HCT116 (cell line): ENCODE measurements at regions not wholly inside any gene's neighbourhood (a gene's known extent, or its start where the extent isn't known, plus 50 kb on each side); places are given as distances from the start of the nearest gene placed in this dataset.

ENCODE experiments used
- ATAC-seq: fragments of 200-7000 bp; cut with Tn5 transposase; 2 replicates; pipeline ENCODE4 v1.9.1; 2020; ENCODE audit warnings: mild to moderate bottlenecking, moderate library complexity
- BruUV-seq: library from RNA; stranded (reverse); fragments of 400-500 nt; replicated peaks from 2 replicates; lab custom pipeline; 2021; lab: Mats Ljungman, UMichigan
- CTCF ChIA-PET: fragments of 300-600 bp; sonication (Branson Sonifier 250); formaldehyde crosslinking; loops from one replicate; lab custom pipeline; 2021; ENCODE audit warnings: antibody characterized with exemption; lab: Charles Lee
- POLR2A ChIA-PET: fragments of 300-600, 350-600 bp; sonication (Branson Sonifier 250); formaldehyde crosslinking; loops from one replicate; lab custom pipeline; 2021; ENCODE audit warnings: antibody characterized with exemption; lab: Charles Lee
- RAD21 ChIA-PET, 2 experiments: fragments of 300-600 bp; sonication (Branson Sonifier 250); formaldehyde crosslinking; loops; one replicate each; lab custom pipeline; 2023; ENCODE audit warnings: low total read pairs in 2 of 2; ENCODE audit not compliant: uncharacterized antibody in 2 of 2, unreplicated experiment in 2 of 2, low non-redundant PET in 1 of 2; lab: Charles Lee
- DNase-seq: peaks from one replicate; pipeline ENCODE4 v3.0.0-alpha.2; 2010; ENCODE audit warnings: low read depth, low spot score
- H2AFZ ChIP-seq: fragments of 200-600 bp; shearing (Covaris generic), sonication (generic); 2 replicates; pipeline ENCODE4 v1.6.1; 2017; ENCODE audit warnings: low read depth, mixed run types, mixed read lengths, antibody characterized with exemption, low read length; ENCODE audit not compliant: poor library complexity, severe bottlenecking
- H3K27ac ChIP-seq: 2 replicates; pipeline ENCODE4 v1.5.1; 2012; ENCODE audit warnings: low read depth, low read length
- H3K27me3 ChIP-seq: fragments of 200-600 bp; sonication (generic); 2 replicates; pipeline ENCODE4 v1.6.1; 2016; ENCODE audit warnings: mixed run types, low read length, mixed read lengths; ENCODE audit not compliant: insufficient read depth
- H3K36me3 ChIP-seq, 2 experiments: fragments of 200-500 bp in 1 of 2; fragments of 200-600 bp in 1 of 2; sonication (Bioruptor generic) in 1 of 2; sonication (generic) in 1 of 2; 2 replicates each; pipeline versions ENCODE4 v1.5.1 to v1.6.1; 2014 to 2016; ENCODE audit warnings: low read length in 2 of 2, inconsistent platforms in 1 of 2, mixed read lengths in 1 of 2, mixed run types in 1 of 2; ENCODE audit not compliant: insufficient read depth in 2 of 2, control insufficient read depth in 1 of 2
- H3K4me1 ChIP-seq, 2 experiments: fragments of 200-600 bp in 1 of 2; sonication (generic) in 1 of 2; 2 replicates each; pipeline versions ENCODE4 v1.5.1 to v1.6.1; 2012 to 2017; ENCODE audit warnings: low read length in 2 of 2, inconsistent platforms in 1 of 2, mild to moderate bottlenecking in 1 of 2, mixed read lengths in 1 of 2, mixed run types in 1 of 2, moderate library complexity in 1 of 2; ENCODE audit not compliant: insufficient read depth in 2 of 2, control insufficient read depth in 1 of 2
- H3K4me2 ChIP-seq: fragments of 200-600 bp; sonication (generic); 2 replicates; pipeline ENCODE4 v1.6.1; 2017; ENCODE audit warnings: mixed run types, low read length, mixed read lengths
- H3K4me3 ChIP-seq, 2 experiments: fragments of 200-600 bp in 1 of 2; sonication (generic) in 1 of 2; replicated peaks in 1 of 2; 2 replicates each; pipeline ENCODE4 v1.5.1; 2011 to 2016; ENCODE audit warnings: low read length in 2 of 2, control low read depth in 1 of 2, low read depth in 1 of 2, mild to moderate bottlenecking in 1 of 2, mixed read lengths in 1 of 2, mixed run types in 1 of 2
- H3K79me2 ChIP-seq: fragments of 200-600 bp; sonication (generic); 2 replicates; pipeline ENCODE4 v1.6.1; 2017; ENCODE audit warnings: mild to moderate bottlenecking, mixed run types, low read length, moderate library complexity, mixed read lengths; ENCODE audit not compliant: insufficient read depth
- H3K9ac ChIP-seq: fragments of 200-600 bp; sonication (generic); 2 replicates; pipeline ENCODE4 v1.6.1; 2016; ENCODE audit warnings: low read length, mixed read lengths
- H3K9me2 ChIP-seq: fragments of 200-600 bp; sonication (generic), shearing (Covaris generic); 2 replicates; pipeline ENCODE4 v1.6.1; 2017; ENCODE audit warnings: mixed run types, mild to moderate bottlenecking, moderate library complexity; ENCODE audit not compliant: insufficient read depth
- H3K9me3 ChIP-seq, 2 experiments: fragments of 200-500 bp in 1 of 2; fragments of 200-600 bp in 1 of 2; sonication (Bioruptor generic) in 1 of 2; sonication (generic) in 1 of 2; 2 replicates each; pipeline ENCODE4 v1.6.1; 2014 to 2017; ENCODE audit warnings: low read length in 2 of 2, mixed read lengths in 2 of 2, inconsistent platforms in 1 of 2, low read depth in 1 of 2, mild to moderate bottlenecking in 1 of 2, mixed run types in 1 of 2, moderate library complexity in 1 of 2; ENCODE audit not compliant: control insufficient read depth in 1 of 2, insufficient read depth in 1 of 2
- H4K20me1 ChIP-seq: fragments of 200-600 bp; sonication (generic), shearing (Covaris generic); 2 replicates; pipeline ENCODE4 v1.6.1; 2017; ENCODE audit warnings: mixed run types, mild to moderate bottlenecking, moderate library complexity; ENCODE audit not compliant: insufficient read depth
- ATF3 ChIP-seq: IDR thresholded peaks from 2 replicates; pipeline ENCODE4 v1.6.1; 2012
- CBX3 ChIP-seq: IDR thresholded peaks from 2 replicates; pipeline ENCODE4 v1.6.1; 2012; ENCODE audit warnings: low read depth
- CEBPB ChIP-seq: IDR thresholded peaks from 2 replicates; pipeline ENCODE4 v1.6.1; 2012; ENCODE audit warnings: low read depth
- JUND ChIP-seq: IDR thresholded peaks from 2 replicates; pipeline ENCODE4 v1.6.1; 2012
- MAX ChIP-seq: IDR thresholded peaks from 2 replicates; pipeline ENCODE4 v1.6.1; 2012
- POLR2A ChIP-seq: IDR thresholded peaks from 2 replicates; pipeline ENCODE4 v1.7.0; 2011; ENCODE audit warnings: borderline replicate concordance; ENCODE audit not compliant: insufficient read depth, insufficient read length; ENCODE audit errors: extremely low read depth
- SP1 ChIP-seq: IDR thresholded peaks from 2 replicates; pipeline ENCODE4 v1.6.1; 2012; ENCODE audit warnings: low read depth
- YY1 ChIP-seq: IDR thresholded peaks from 2 replicates; pipeline ENCODE4 v1.6.1; 2011; ENCODE audit warnings: low read length, low read depth, moderate library complexity, mild to moderate bottlenecking; ENCODE audit not compliant: insufficient replicate concordance; ENCODE audit errors: extremely low read depth
- ZBTB33 ChIP-seq: IDR thresholded peaks from 2 replicates; pipeline ENCODE4 v1.6.1; 2011; ENCODE audit warnings: mild to moderate bottlenecking, low read length, moderate library complexity; ENCODE audit not compliant: insufficient replicate concordance; ENCODE audit errors: extremely low read depth
- ZFX ChIP-seq: fragments of 450-650 bp; IDR thresholded peaks from 2 replicates; pipeline ENCODE4 v1.6.1; 2017
- ZNF274 ChIP-seq: fragments of 200-500 bp; sonication (Bioruptor generic); IDR thresholded peaks from 2 replicates; pipeline ENCODE4 v1.6.1; 2014; ENCODE audit warnings: mild to moderate bottlenecking, low read depth, low read length, inconsistent platforms
- intact Hi-C: fragments of 100-400 bp; cut with micrococcal nuclease; formaldehyde crosslinking; loops from 2 replicates; pipeline ENCODE4 v1.10.0; 2022

- Histone ChIP-seq H3K4me2 (no peak overlapping the region), H3K27ac (no peak overlapping the region), H3K4me1 (no peaks in the 10 kb centered on the region), H2AFZ (no peak overlapping the region), H3K9me3 (no peaks in the 10 kb centered on the region), H3K79me2 (no peaks in the 10 kb centered on the region), H3K9me2 (no peaks in the 10 kb centered on the region), H3K27me3 (no peaks in the 10 kb centered on the region), H3K9ac (no peak overlapping the region), H4K20me1 (no peaks in the 10 kb centered on the region), H3K4me3 (no peak overlapping the region), H3K36me3 (no peaks in the 10 kb centered on the region)
- ATAC-seq, result no peak
- ChIA-PET POLR2A (no interaction called here), RAD21 (no interaction called here), CTCF (no interaction called here)
- no peak for DNase-seq
- BruUV-seq, result no TSS peak
- TF ChIP-seq POLR2A (no peak), MAX (no peak), ZBTB33 (no peak), ATF3 (no peak), CBX3 (no peak), SP1 (no peak), ZNF274 (no peak), JUND (no peak), YY1 (no peak), CEBPB (no peak), ZFX (no peak)
- intact Hi-C loops, result no loop called here
Observed at GRCh38 chr7:28237363-28237762, 56.8 kb upstream of the JAZF1 start.
